ENCODE measurements at regions not wholly inside any gene's neighbourhood (a gene's known extent, or its start where the extent isn't known, plus 50 kb on each side); places are given as distances from the start of the nearest gene placed in this dataset.

DNA sequence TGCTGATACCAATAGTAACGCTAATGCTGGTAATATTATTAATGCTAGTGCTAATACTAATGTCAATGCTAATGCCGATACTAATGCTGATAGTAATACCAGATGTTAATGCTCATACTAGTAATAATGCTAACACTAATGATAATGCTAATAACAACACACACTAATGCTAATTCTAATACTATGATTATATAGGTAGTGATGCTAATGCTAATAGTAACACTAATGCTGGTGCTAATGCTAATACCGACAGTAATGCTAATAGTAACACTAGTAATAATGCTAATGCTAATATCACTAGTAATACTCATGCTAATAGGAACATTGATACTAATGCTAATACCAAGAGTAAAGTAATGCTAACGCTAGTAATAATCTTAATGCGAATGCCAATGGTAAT is 406.4 kb upstream of the RNF32 start:
- DNase-seq (ENCODE audit: low read depth, low spot score) (no peak), FAIRE-seq (no peak)
- intact Hi-C loops (cut with micrococcal nuclease) = no loop called here
- ChIA-PET POLR2A (no interaction called here), CTCF (no interaction called here)
- Histone ChIP-seq H3K9me1 (replicated peaks; ENCODE audit: control insufficient read depth, extremely low read depth, insufficient read depth, low read length) (no peaks in the 10 kb centered on the region), H3K27ac (ENCODE audit: insufficient read depth, low read depth, low read length) (no peak overlapping the region), H3K9me3 (replicated peaks; ENCODE audit: control insufficient read depth, insufficient read depth, low read length) (no peaks in the 10 kb centered on the region), H3K79me2 (ENCODE audit: control insufficient read depth, insufficient read depth, low read length) (no peaks in the 10 kb centered on the region), H4K20me1 (replicated peaks; ENCODE audit: control insufficient read depth, extremely low read depth, insufficient read depth, low read length) (no peaks in the 10 kb centered on the region), H3K27me3 (ENCODE audit: control insufficient read depth in 2 of 2, insufficient read depth in 2 of 2, low read length in 2 of 2) (no peaks in the 10 kb centered on the region), H3K4me3 (replicated peaks in 1 of 3; ENCODE audit: insufficient read depth in 1 of 3, low read depth in 1 of 3, low read length in 3 of 3) (no peak overlapping the region), H3K4me2 (ENCODE audit: insufficient read depth, low read length) (no peak overlapping the region), H2AFZ (ENCODE audit: low read depth, low read length) (no peak overlapping the region), H3K4me1 (ENCODE audit: control insufficient read depth, extremely low read depth, insufficient read depth, low read length) (no peaks in the 10 kb centered on the region), H3K9ac (replicated peaks; ENCODE audit: extremely low read depth, insufficient read depth, low read length) (no peak overlapping the region), H3K36me3 (ENCODE audit: control insufficient read depth in 2 of 2, extremely low read depth in 1 of 2, insufficient read depth in 2 of 2, low read length in 2 of 2) (no peaks in the 10 kb centered on the region)
- no peak for TF ChIP-seq GATA2 (IDR thresholded peaks at IDR 0.05; ENCODE audit: insufficient read depth, insufficient read length, low read depth, low read length)
- no peak for TF ChIP-seq FOS (IDR thresholded peaks at IDR 0.05; ENCODE audit: borderline replicate concordance, insufficient read depth, low read length)
- TF ChIP-seq, protein P1, sequence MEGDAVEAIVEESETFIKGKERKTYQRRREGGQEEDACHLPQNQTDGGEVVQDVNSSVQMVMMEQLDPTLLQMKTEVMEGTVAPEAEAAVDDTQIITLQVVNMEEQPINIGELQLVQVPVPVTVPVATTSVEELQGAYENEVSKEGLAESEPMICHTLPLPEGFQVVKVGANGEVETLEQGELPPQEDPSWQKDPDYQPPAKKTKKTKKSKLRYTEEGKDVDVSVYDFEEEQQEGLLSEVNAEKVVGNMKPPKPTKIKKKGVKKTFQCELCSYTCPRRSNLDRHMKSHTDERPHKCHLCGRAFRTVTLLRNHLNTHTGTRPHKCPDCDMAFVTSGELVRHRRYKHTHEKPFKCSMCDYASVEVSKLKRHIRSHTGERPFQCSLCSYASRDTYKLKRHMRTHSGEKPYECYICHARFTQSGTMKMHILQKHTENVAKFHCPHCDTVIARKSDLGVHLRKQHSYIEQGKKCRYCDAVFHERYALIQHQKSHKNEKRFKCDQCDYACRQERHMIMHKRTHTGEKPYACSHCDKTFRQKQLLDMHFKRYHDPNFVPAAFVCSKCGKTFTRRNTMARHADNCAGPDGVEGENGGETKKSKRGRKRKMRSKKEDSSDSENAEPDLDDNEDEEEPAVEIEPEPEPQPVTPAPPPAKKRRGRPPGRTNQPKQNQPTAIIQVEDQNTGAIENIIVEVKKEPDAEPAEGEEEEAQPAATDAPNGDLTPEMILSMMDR (IDR thresholded peaks at IDR 0.05; ENCODE audit: extremely low read depth in 1 of 2, insufficient read depth in 1 of 2, low read depth in 1 of 2, low read length in 2 of 2) = no peak
- TF ChIP-seq POLR2AphosphoS5 (IDR thresholded peaks at IDR 0.05; ENCODE audit: insufficient read depth, low read depth, low read length) = no peak
- no peak for TF ChIP-seq MYC (IDR thresholded peaks at IDR 0.05; ENCODE audit: low read depth, low read length)
- no peak for TF ChIP-seq JUN (IDR thresholded peaks at IDR 0.05; ENCODE audit: borderline replicate concordance, insufficient read depth, insufficient read length, low read depth)
- TF ChIP-seq POLR2A (IDR thresholded peaks at IDR 0.05; ENCODE audit: low read depth, low read length) = no peak
- TF ChIP-seq, protein P2, sequence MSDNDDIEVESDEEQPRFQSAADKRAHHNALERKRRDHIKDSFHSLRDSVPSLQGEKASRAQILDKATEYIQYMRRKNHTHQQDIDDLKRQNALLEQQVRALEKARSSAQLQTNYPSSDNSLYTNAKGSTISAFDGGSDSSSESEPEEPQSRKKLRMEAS (IDR thresholded peaks at IDR 0.05; ENCODE audit: insufficient read depth, insufficient read length) = no peak
- no peak for TF ChIP-seq EZH2 (IDR thresholded peaks at IDR 0.05; ENCODE audit: borderline replicate concordance, low read depth, low read length, severe bottlenecking)
- dilution Hi-C loops (cut with MboI; ENCODE audit: extremely low pct_ligation_motif_present, low sequenced_read_pairs) = no loop called here
- BruUV-seq (replicated peaks) = no TSS peak
